Activated CD8-positive, alpha-beta memory T cell treated with anti-CD3 and anti-CD28 coated beads for 48 hours (primary cell): ENCODE measurements at regions not wholly inside any gene's neighbourhood (a gene's known extent, or its start where the extent isn't known, plus 50 kb on each side); places are given as distances from the start of the nearest gene placed in this dataset.

Source experiments
- DNase-seq, 3 experiments: peaks; one replicate each; pipeline ENCODE4 v3.0.0-alpha.2; 2020; ENCODE audit warnings: low read depth in 2 of 3, low spot score in 2 of 3

DNA sequence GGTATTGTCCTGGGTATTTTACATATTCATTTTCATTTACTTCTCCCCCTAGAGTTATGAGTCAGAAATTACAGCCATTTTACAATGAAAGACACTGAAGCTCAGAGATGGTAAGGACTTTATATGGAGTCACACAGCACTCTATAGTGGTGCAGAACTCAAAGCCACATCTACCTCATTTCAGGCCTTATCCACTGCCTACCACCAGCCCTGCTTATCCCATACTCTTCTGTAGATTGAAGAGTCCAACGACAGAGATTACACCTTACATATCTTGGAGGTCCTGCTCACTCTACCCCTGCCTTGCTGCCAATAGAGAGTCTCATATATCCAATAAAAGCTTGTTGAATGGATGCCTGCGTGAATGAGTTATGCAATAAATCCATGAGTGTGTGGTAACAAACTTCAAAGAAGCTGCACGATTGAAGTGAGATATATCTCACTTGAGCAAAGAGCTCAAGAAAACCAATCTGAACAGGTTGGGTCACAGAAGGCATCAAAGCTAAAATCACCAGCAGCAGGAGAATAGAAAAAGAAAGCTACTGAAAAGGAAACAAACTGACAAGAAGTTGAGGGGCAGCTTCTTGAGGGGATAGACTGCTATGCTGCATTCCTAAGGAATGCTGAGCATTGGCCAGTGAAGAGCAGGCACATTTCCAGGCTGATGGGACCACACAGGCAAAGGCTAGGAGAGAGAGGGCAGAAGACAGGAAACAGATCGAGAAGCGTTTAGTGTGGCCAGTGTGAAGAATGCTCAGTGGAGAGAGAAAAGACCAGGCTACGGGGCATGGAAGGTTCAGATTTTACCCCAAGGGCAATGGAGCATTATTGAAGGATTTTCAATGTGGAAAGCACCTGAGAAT lies 585.6 kb downstream of the DHX35 start:
- DNase-seq = no peak

DNA sequence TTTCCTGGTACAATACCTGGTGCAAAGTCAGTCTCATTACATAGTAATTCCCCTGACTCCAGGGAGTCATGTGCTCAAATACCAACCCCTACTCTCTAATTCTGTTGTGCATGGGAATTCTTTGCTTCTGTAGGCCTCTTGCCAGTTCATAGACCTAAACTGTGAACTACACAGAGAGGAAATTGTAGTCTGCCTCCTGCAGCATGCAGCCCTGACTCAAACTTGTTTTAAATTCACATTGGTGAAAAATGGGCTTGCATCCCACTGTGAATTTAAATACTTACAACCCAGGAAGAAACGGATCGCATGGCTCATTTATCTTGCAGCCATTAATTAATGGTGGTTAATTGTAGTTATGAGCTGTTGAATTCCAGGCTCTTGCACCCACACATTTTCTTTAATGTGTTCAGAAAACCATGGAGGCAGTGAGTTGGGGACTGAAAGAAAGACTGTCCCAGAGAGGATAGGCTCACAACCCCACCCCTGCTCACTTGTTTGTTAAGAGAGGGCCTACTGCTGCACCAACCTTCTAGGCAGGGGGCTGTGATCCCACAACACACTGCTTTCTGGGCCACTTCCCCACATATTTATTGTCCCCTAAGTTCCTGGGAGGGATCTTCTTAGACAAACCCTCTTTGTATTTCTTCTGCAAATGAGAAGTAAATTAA lies 579.1 kb downstream of the DHX35 start:
- no peak for DNase-seq

DNA sequence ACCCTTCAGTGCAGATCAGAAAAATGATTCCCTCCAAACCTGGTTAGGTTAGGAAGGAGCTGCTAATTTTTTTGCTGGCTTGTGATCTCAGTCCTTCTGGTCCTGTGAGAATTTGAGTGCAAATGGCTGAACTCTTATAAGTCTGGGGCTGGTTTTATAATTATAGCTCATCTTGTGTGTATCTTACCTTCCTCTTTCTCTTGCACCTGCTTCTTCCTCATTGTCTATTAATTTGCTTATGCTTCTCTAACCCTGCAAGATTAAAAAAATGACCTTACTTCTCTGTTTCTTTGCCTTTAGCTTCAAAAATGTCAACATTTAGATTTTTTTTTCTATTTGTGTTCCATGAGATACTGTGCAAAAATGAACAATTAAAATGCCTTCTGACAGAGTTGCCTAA lies 576.2 kb downstream of the DHX35 start:
- no peak for DNase-seq

DNA sequence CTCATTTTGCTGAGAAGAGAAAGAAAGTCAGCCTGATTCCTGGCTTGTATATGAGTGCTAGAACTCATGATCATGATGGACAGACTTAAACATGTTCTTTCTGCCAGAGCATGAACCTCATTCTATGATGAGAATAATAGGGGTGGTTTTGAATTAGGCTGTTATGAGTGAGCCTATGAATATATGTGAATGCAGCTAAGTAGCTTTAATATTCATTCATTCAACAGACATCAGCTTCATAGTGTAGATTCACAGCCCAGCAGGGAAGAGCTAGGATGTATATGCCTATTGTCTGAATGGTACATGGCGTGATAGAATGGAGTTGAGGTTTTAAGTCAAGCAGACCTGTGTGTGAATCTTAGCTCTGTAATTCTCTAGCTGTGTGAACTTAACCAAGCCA lies 573.2 kb downstream of the DHX35 start:
- DNase-seq = no peak

DNA sequence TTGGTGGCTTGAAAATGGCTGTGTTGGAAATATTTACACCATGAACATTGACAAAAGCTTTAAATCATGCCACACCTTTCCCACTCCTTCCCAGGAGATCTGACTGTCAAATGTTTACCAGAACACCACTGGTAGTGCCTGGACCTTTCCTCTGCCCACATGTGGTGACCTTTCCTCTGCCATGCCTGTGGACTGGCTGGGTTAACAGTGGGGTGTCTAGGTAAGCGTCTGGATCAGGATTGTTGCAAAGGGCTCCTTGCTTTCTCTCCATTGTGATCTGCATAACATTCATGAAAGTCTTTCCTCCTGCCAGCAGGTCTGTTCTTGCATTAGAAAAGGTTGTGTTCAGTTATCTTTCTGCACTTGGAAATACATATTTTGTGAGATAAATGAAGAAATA lies 572.7 kb downstream of the DHX35 start:
- no peak for DNase-seq

DNA sequence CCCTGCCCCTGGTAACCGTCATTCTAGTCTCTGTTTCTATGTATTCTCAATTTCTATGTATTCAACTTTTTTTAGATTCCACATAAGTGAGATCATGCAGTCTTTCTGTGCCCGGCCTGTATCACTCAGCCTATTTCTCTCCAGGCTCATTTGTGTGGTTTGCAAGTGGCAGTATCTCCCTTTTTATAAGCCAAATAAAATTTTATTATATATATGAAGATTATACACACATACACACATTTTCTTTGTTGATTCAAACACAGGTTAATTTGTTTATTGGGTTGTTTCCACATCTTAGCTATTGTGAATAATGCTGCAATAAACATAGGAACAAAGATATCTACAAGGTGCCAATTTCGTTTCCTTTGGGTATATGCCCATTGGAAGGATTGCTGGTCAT lies 571.7 kb downstream of the DHX35 start:
- no peak for DNase-seq

DNA sequence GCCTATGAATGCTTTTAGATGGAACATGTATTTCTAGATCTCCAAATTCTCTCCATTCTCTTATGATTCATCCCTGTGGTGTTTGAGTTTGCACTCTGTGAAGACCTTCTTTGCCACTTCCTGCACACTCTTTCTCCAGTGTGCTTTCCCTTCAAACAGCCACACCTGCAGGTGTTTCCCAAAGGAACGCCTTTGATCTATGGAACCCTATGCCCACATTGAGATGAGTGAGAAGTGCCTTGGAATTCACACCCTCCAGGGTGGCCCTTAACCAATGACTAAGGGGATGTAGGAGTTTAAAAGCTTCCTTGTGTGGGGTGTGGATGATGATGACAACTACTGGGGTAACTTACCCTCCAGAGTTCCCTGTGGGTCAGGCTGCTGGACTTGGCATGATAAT lies 570.1 kb downstream of the DHX35 start:
- DNase-seq = no peak

DNA sequence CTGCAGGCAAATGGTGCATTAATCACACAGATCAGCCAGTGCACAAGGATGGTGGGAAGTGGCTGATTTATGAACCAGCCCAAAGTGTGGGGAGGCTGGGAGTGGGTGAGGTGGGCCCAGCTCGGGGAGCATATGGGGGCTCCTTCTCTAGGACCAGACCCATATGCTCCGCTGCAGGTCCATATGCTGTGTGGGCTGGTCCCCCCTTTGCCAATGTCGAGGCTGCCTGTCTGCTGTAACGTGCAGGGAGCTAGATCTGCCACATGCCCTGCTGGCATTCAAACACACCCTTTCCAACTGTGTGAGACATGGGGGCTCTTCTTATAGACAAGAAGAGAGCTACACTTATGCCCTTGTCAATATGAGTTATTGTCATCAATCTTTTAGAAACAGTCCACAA lies 566.3 kb downstream of the DHX35 start:
- no peak for DNase-seq

DNA sequence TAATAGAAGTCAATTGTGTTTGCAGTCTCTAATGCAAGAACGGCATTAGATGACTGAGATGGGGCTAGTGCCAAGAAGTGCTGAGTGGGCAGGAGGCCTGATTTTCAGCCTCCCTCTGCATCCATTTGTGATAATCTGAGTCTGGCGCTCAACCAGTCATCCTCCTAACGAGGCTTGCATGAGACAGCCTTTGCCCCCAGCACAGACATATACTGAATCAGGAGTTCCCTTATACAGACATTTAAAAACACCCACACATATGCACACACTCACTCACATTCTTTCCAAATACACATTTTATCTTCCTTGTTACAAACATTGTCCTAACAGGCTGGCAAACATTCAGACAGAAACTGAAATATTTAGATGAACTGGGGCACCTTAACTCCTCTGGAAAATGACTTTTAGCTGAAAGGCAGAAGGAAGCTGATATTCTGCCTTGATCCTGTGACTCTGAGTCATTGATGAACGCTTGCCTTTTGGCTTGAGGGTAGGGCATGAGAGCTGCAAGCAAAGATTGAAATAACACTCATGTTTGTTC lies 562.3 kb downstream of the DHX35 start:
- no peak for DNase-seq

DNA sequence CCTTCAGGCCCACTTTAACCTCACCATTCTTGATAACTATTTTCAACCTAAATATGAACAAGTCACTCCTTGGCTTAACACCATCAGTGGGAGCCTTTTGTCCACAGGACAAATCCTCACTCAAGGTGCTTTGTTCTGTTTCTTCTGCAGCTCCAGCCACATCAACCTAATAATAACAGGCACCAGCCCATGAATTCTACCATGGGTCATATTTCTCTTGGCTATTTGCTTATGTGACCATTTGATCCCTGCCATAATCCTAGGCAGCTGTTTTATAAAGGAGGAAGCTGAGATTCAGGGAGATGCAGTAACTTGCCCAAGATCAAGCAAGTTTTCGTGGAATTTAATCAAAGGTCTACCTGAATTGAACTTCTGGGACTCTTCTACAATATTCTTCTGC lies 561.3 kb downstream of the DHX35 start:
- no peak for DNase-seq

DNA sequence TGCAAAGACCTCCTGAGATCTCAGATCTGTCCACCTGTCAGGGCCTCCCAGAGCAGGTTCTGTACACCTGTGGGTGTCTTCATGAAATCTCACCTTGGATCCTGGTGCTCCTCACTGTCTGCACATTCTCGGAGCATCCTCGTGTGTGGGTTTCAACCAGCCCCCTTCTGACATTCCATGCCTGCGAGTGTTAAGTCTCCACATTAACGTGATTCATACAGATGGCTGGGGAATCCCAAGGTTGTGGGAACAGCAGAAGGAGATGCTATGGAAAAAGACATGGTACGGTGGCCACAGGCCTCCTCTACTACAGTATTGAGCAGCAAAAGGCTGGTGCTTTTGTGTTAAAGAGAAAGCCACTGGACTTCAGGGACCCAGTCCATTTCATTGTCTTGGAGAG lies 556.5 kb downstream of the DHX35 start:
- DNase-seq = no peak

DNA sequence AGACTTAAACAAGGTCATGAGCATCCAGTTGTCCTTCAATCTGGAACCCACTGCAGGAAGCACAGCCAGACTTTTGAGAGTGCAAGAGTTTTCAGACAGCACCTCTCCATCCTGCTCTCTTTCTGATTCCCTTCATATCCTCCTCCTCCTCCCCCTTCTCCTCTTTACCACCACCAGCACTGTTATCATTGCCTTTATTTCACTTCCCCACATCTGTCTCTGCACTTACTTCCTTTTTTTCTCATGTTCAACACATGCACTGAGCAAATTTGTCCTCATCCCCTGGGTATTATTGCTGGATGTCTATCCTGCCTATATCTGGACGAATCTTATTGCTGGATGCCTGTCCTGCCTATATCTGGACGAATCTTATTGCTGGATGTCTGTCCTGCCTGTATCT lies 554.8 kb downstream of the DHX35 start:
- no peak for DNase-seq

DNA sequence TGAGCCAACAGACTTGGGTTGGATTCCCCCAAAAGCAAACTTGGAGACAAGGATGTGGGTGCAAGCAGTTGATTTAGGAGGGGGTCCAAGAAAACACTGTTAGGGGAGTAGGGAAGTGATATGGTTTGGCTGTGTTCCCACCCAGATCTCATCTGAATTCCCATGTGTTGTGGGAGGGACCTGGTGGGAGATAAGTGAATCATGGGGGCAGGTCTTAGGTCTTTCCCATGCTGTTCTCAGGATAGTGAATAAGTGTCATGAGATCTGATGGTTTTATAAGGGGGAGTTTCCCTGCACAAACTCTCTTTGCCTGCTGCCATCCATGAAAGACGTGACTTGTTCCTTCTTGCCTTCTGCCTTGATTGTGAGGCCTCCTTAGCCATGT lies 542.6 kb downstream of the DHX35 start:
- no peak for DNase-seq

DNA sequence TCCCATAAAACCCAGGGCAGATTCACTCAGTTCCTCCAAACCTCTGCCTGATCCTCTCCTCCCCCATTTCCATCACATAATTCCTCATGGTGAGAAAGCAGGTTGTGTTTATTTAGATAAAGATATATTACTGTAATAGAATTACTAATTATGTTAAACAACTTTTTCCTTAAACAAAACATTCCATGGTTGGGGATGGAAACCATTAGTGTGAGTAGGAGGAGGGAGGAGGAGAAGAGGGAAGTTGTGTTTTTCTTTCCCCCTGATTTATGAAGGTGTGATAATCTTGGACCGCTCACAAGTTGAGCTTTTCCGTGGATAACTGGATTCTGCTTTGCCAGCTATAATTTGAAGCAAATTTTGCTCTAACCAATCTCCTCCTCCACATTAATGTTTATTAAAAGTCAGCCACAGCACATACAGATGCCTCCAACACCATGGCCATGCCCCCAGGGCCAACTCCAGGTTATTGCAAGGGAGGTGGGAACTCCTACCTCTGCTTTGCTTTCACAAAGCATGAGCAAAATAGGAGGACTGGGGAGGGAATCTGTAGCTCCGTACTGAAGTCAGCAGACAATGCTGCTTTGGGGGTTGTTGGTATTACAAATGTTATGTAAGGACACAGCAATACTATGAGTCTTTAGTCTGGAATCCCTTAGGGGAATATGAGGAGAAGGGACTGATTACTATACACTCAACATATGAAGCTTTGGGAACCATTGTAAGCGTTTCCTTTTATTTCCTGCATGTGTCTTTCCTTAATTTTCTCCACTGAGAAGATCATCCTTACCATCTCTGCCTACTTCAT lies 542.0 kb downstream of the DHX35 start:
- no peak for DNase-seq

DNA sequence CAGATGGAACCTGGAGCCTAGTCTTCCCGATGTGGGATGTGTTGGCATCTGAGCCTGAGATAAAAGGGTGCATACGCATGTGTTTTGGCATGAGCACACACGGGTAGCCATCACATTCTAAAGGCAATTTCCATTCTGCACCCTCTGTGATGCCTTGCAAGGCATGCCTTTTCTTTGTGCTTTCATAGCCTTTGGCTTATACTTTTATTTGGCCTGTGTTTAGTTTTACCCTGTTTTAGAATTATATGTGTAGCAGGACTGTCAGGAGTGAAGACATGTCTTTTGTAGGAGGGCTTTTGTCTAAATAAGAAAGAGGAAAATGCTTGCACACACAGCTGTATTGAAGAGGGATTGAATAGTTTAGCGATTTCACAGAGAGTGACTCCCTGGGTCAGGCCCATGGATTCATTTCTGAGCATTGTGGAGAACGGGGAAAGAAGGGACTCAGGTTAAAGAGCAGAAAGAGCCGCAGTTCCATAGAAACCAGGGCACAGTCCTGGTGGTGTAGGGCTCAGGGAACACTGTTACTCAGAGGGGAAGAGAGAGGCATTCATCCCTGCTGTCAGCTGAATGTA lies 530.2 kb downstream of the DHX35 start:
- no peak for DNase-seq

DNA sequence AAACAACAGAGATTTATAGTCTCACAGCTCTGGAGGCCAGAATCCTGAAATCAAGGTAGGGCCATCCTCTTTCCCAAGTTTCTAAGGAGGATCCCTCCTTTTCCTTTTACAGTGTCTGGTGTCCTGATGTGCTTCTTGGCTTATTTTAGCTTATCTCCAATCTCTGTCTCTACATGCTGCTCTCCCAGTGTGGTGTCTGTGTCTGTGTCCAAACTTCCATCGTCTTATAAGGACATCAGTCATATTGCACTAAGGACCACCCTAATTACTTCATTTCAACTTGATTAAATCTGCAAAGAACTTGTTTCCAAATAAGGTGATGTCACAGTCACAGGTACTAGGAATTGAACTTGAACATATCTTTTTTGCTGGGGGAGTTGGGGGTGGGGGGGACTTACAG lies 529.6 kb downstream of the DHX35 start:
- no peak for DNase-seq

DNA sequence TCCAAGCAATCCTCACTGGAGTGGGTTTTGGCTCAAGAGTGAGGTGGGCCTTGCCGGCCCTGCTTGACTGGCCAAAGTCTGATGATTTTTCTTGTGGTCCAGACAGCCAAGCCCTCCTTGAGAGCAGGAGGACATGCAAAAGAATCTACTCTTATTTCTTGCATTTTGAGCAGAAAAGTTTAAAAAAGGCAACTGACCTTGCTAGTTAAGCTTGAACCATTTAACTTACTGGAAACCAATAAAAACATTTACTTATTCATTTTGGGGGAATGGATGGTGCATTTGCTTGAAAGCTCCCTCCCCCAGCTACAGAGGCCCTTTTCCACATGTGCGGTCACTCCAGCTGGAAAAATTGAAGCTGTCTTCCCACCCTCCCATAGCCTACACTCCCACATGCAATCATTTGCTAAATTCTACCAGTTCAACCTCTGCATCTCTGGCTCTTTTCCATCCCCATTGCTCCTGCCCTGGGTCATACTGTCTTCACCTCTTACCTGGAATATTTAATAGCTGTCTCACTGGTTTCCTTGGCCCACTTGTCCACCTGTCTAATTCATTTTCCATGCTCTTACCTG lies 527.9 kb downstream of the DHX35 start:
- no peak for DNase-seq

DNA sequence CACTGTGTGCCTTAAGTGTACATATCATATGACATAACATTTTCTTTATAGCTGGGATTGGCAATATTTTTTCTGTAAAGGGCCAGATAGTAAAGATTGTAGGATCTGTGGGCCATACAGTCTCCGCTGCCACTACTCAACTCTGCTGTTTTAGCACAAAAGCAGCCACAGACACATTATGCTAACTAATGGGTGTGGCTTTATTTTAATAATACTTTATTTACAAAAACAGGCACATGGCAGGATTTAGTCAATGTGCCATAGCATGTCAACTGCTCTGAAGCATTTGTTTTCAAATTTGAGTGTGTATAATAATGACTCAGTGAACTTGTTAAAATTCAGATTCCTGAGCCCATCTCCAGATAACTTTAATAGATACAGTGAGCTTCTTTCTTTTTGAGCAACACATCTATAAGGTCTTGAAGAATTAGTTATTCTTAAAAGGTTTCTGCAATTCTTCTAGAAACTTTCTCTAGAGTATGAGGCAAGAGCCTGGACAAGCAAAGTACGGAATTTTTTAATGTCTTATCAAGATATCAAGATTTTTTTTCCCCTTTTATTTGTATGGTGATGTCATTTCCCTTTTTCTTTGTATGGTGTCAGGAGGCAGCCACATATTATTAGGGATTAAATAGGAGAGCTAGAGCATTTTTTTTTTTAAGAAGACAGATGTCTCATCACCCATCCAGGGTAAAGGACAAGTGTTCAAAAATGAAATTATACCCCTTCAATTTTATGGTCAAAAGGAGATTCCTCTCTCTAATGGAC lies 518.3 kb downstream of the DHX35 start:
- no peak for DNase-seq

DNA sequence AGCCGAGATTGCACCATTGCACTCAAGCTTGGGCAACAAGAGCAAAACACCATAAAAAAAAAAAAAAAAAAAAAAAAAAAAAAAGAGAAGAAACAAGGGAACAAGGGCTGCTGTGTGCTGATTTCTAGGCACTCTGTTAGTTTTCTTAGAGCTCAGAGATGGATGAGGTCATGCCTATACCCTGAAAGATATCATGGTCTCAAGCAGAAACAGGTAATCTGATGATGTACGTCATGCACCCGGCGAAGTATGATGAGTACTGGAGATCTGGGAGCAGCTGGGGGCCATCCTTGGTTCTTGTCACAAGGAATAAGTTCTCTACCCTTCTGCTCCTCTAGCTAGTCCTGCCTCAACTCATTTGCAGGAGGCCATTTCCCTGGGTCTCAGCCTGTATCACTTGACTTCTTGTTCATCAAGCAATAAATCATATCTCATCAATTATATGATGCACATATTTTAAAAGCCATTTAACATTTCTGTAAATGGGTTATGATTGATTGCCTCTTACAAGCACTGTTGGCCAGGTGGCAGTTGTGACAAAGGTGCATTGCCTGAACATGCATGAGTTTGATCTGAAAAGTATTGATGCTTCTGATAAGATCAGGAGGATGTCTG lies 517.2 kb downstream of the DHX35 start:
- DNase-seq = no peak

DNA sequence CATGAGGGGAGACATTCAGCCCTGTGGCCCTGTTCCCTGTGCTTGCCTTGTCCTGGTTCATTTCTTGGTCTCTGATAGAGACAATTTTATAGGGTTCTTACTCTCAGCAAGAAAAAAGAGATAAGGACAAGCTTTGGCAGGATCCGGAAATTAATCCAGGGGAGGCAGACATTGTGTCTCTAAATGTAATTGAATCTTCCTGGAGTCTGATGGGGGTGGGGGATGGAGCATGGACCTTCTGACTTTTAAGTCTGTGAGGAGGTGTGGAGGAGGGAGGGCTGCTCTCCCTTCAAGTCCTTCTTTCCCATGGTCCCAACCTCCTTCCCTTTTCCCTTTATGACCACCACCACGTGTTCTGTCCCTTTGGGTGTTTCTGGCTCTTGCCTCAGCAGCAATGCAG lies 512.7 kb downstream of the DHX35 start:
- no peak for DNase-seq
